Brain microvascular endothelial cell (primary cell): ENCODE measurements at regions not wholly inside any gene's neighbourhood (a gene's known extent, or its start where the extent isn't known, plus 50 kb on each side); places are given as distances from the start of the nearest gene placed in this dataset.

Experiments used
- DNase-seq: peaks from one replicate; pipeline ENCODE4 v3.0.0-alpha.2; 2020
- H3K27ac ChIP-seq: fragments of 250-450 bp; sonication (Bioruptor Pico); 2 replicates; pipeline ENCODE4 v1.5.1; 2020; ENCODE audit warnings: mild to moderate bottlenecking, moderate library complexity
- H3K27me3 ChIP-seq: fragments of 250-450 bp; sonication (Bioruptor Pico); replicated peaks from 2 replicates; pipeline ENCODE4 v1.5.1; 2020; ENCODE audit warnings: mild to moderate bottlenecking
- H3K36me3 ChIP-seq: fragments of 250-450 bp; sonication (Bioruptor Pico); replicated peaks from 2 replicates; pipeline ENCODE4 v1.5.1; 2020; ENCODE audit warnings: mild to moderate bottlenecking
- H3K4me3 ChIP-seq: 2 replicates; pipeline ENCODE4 v1.5.1; 2011; ENCODE audit warnings: low read depth, mild to moderate bottlenecking, control low read depth, low read length, moderate library complexity
- in situ Hi-C: cut with HindIII; loops from 2 replicates; pipeline ENCODE4 v1.10.0; 2017; ENCODE audit warnings: low sequenced_read_pairs, low pct_ligation_motif_present
- TF ChIP-seq, protein P1 (sequence below): IDR thresholded peaks from 2 replicates; pipeline ENCODE4 v1.5.1; 2011; ENCODE audit warnings: low read depth, mild to moderate bottlenecking, moderate library complexity, low read length, control low read depth, inconsistent platforms; ENCODE audit errors: missing control alignments

DNA sequence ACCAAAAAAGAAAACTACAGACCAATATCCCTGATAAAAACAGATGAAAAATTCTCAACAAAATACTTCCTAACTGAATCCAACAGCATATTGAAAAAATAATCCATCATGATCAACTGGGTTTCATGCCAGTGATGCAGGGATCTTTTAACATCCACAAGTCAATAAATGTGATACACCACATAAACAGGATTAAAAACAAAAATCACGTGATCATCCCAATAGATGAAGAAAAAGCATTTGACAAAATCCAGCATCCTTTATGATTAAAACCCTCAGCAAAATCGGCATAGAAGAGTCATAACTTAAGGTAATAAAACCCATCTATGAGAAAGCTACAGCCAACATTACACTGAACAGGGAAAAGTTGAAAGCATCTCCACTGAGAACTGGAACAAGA, 107.5 kb downstream of the DCLK3 start:
- H3K27ac ChIP-seq: no peak overlapping the region
- TF ChIP-seq, protein P1, sequence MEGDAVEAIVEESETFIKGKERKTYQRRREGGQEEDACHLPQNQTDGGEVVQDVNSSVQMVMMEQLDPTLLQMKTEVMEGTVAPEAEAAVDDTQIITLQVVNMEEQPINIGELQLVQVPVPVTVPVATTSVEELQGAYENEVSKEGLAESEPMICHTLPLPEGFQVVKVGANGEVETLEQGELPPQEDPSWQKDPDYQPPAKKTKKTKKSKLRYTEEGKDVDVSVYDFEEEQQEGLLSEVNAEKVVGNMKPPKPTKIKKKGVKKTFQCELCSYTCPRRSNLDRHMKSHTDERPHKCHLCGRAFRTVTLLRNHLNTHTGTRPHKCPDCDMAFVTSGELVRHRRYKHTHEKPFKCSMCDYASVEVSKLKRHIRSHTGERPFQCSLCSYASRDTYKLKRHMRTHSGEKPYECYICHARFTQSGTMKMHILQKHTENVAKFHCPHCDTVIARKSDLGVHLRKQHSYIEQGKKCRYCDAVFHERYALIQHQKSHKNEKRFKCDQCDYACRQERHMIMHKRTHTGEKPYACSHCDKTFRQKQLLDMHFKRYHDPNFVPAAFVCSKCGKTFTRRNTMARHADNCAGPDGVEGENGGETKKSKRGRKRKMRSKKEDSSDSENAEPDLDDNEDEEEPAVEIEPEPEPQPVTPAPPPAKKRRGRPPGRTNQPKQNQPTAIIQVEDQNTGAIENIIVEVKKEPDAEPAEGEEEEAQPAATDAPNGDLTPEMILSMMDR: no peak
- no peaks in the 10 kb centered on the region for H3K27me3 ChIP-seq
- H3K36me3 ChIP-seq: no peaks in the 10 kb centered on the region
- in situ Hi-C loops: no loop called here
- no peak for DNase-seq
- H3K4me3 ChIP-seq: no peak overlapping the region

- H3K36me3 ChIP-seq: no peaks in the 10 kb centered on the region
- DNase-seq: peak; percentile 72
- H3K27me3 ChIP-seq: no peaks in the 10 kb centered on the region
- in situ Hi-C loops: no loop called here
- peak overlapping the region; percentile 1 for H3K27ac ChIP-seq
- TF ChIP-seq, protein P1: no peak
- H3K4me3 ChIP-seq: no peak overlapping the region
These were observed 111.3 kb downstream of the DCLK3 start for GRCh38 chr3:36653095-36653494.

- in situ Hi-C loops: no loop called here
- TF ChIP-seq, protein P1: no peak
- DNase-seq: no peak
- Histone ChIP-seq H3K27ac (no peak overlapping the region), H3K36me3 (no peaks in the 10 kb centered on the region), H3K4me3 (no peak overlapping the region), H3K27me3 (no peaks in the 10 kb centered on the region)
These were observed 112.2 kb downstream of the DCLK3 start for GRCh38 chr3:36652104-36652503.

- peak; percentile 67 for DNase-seq
These were observed 114.1 kb downstream of the DCLK3 start for GRCh38 chr3:36650271-36650671.

DNA sequence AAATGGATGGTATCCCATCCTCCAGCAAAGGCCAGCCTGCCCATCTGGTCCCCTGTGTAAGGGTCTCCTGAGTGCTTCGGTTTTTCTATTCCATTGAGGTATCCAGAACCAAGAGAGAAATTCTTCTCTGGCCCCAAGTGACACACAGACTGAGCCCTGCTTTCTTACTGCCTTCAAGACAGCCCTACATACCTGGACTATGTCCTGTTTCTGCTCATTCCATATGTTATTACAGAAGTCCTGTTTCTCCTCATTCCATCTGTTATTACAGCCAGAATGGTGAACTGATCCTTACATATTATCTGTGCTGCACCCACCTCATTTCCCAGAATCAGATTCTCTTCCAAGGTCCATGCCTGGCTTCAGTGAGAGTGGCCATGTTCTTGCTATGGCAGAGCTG, 115.2 kb downstream of the DCLK3 start:
- DNase-seq: no peak
- Histone ChIP-seq H3K36me3 (no peaks in the 10 kb centered on the region), H3K27me3 (no peaks in the 10 kb centered on the region), H3K4me3 (no peak overlapping the region), H3K27ac (peak overlapping the region; percentile 92)
- in situ Hi-C loops: no loop called here
- TF ChIP-seq, protein P1: no peak

More at GRCh38 chr3:36650271-36650671, 114.1 kb downstream of the DCLK3 start:
- TF ChIP-seq, protein P1: no peak
- peak overlapping the region; percentile 92 for H3K27ac ChIP-seq
- no peaks in the 10 kb centered on the region for H3K36me3 ChIP-seq
- no peaks in the 10 kb centered on the region for H3K27me3 ChIP-seq
- in situ Hi-C loops: no loop called here
- H3K4me3 ChIP-seq: no peak overlapping the region

DNA sequence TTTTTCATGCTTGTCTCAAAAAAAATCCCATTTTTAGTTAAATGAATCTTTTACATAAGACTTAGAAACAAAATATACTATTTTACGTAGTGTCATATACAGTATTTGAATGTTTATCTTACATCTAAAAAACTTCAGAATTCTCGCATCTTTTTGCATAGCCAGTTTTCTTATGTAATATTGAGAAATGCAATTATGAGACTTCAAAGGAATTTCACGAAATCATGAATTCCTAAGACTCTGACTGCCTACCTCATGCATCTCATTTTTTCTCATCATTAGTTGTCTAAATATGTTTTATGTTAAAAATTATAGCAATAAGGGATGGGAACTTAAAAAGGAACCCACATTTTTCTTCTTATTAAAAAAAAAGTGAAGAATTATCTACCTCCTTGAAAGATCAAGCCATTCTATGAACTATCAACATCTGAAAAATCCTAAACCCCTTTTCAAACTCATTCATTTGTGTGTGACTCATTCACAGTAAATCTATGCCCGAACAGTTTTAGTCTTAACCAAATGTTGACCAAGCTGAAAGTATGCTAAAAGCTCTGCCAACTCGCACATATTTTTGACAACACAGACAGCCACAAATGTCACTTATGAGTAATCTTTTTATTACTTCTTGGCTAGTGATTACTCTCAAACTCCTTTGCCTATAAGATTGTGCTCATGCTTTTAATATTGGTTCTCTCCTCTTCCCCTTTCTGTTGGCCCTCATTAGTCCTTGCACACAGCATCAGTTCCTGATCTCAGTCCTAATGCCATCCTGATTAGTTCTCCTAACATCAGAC, 115.9 kb downstream of the DCLK3 start:
- H3K27me3 ChIP-seq: no peaks in the 10 kb centered on the region
- no peak overlapping the region for H3K4me3 ChIP-seq
- in situ Hi-C loops: no loop called here
- H3K36me3 ChIP-seq: no peaks in the 10 kb centered on the region
- TF ChIP-seq, protein P1: no peak
- H3K27ac ChIP-seq: peak overlapping the region; percentile 92
- peak; percentile 91 for DNase-seq
